ENCODE measurements at regions not wholly inside any gene's neighbourhood (a gene's known extent, or its start where the extent isn't known, plus 50 kb on each side); places are given as distances from the start of the nearest gene placed in this dataset.

DNA sequence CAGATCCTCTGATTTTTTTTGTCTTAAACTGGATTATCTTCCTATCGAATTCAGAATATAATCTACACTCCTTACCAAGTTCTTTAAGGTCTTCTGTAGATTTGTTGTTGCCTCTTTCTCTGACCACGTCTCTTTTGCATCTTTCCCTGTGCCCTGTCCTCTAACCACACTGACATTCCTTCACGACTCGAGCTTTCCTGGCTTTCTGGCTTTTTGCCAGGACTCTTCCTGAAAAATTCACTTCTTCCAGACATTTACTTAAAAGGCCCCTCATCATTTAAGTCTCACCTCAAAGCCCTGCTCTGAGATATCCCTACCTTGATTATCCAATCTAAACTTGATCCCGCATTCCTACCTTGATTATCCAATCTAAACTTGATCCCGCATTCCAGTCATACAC lies 422.3 kb upstream of the DCN start:
- TF ChIP-seq, protein P1, sequence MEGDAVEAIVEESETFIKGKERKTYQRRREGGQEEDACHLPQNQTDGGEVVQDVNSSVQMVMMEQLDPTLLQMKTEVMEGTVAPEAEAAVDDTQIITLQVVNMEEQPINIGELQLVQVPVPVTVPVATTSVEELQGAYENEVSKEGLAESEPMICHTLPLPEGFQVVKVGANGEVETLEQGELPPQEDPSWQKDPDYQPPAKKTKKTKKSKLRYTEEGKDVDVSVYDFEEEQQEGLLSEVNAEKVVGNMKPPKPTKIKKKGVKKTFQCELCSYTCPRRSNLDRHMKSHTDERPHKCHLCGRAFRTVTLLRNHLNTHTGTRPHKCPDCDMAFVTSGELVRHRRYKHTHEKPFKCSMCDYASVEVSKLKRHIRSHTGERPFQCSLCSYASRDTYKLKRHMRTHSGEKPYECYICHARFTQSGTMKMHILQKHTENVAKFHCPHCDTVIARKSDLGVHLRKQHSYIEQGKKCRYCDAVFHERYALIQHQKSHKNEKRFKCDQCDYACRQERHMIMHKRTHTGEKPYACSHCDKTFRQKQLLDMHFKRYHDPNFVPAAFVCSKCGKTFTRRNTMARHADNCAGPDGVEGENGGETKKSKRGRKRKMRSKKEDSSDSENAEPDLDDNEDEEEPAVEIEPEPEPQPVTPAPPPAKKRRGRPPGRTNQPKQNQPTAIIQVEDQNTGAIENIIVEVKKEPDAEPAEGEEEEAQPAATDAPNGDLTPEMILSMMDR (IDR thresholded peaks at IDR 0.05; ENCODE audit: low read depth, low read length) = no peak
- no peak for TF ChIP-seq EZH2phosphoT487 (IDR thresholded peaks at IDR 0.05; ENCODE audit: low read depth)

Data from OCI-LY3 (cell line).